HepG2 (cell line): ENCODE measurements at regions not wholly inside any gene's neighbourhood (a gene's known extent, or its start where the extent isn't known, plus 50 kb on each side); places are given as distances from the start of the nearest gene placed in this dataset.

Experiments used
- ATF1 ChIP-seq: IDR thresholded peaks from 2 replicates; pipeline ENCODE4 v1.6.1; 2016; ENCODE audit warnings: mild to moderate bottlenecking, control low read depth
- CBX5 ChIP-seq: sonication (generic); formaldehyde crosslinking; IDR thresholded peaks from 2 replicates; pipeline ENCODE4 v1.4.0; 2020; ENCODE audit warnings: missing genetic modification reagents, borderline replicate concordance
- ETV5 ChIP-seq: IDR thresholded peaks from 2 replicates; pipeline ENCODE4 v1.6.1; 2018; ENCODE audit warnings: missing biosample characterization, missing genetic modification reagents, inconsistent platforms, borderline replicate concordance
- GABPB1 ChIP-seq: IDR thresholded peaks from 2 replicates; pipeline ENCODE4 v1.6.1; 2016; ENCODE audit warnings: mild to moderate bottlenecking, missing genetic modification reagents, moderate library complexity, missing compliant biosample characterization
- ISX ChIP-seq: sonication (generic); formaldehyde crosslinking; conservative IDR thresholded peaks from 2 replicates; pipeline ENCODE4 v1.5.0; 2020; ENCODE audit warnings: missing genetic modification reagents
- KLF9 ChIP-seq: IDR thresholded peaks from 2 replicates; pipeline ENCODE4 v1.6.1; 2016; ENCODE audit warnings: low read depth
- MAZ ChIP-seq, 2 experiments: sonication (generic) in 1 of 2; formaldehyde crosslinking in 1 of 2; IDR thresholded peaks; 2 replicates each; pipeline versions ENCODE4 v1.5.0 to v1.6.1; 2012 to 2020; ENCODE audit warnings: low read depth in 2 of 2, mild to moderate bottlenecking in 2 of 2, borderline replicate concordance in 1 of 2, improper control_type of control experiment in 1 of 2, low read length in 1 of 2, missing genetic modification reagents in 1 of 2, moderate library complexity in 1 of 2
- MIER2 ChIP-seq: IDR thresholded peaks from 2 replicates; pipeline ENCODE4 v1.6.1; 2016; ENCODE audit warnings: missing biosample characterization, missing genetic modification reagents
- MTERF4 ChIP-seq: sonication (generic); formaldehyde crosslinking; IDR thresholded peaks from 2 replicates; pipeline ENCODE4 v1.8.0; 2023; ENCODE audit warnings: mild to moderate bottlenecking, missing genetic modification reagents
- NFIC ChIP-seq: IDR thresholded peaks from 2 replicates; pipeline ENCODE4 v1.6.1; 2012; ENCODE audit warnings: mild to moderate bottlenecking, low read length, inconsistent platforms
- SMARCC2 ChIP-seq: fragments of 450-650 bp; IDR thresholded peaks from 2 replicates; pipeline ENCODE4 v1.6.1; 2017; ENCODE audit warnings: antibody characterized with exemption, mild to moderate bottlenecking
- SP5 ChIP-seq: IDR thresholded peaks from 2 replicates; pipeline ENCODE4 v1.6.1; 2016; ENCODE audit warnings: low read depth, borderline replicate concordance
- SRY ChIP-seq: sonication (generic); formaldehyde crosslinking; IDR thresholded peaks from 2 replicates; pipeline ENCODE4 v1.8.0; 2022; ENCODE audit warnings: mild to moderate bottlenecking, missing genetic modification reagents
- ZBTB21 ChIP-seq: sonication (generic); formaldehyde crosslinking; IDR thresholded peaks from 2 replicates; pipeline ENCODE4 v1.4.0; 2020; ENCODE audit warnings: missing genetic modification reagents
- ZKSCAN8 ChIP-seq: IDR thresholded peaks from 2 replicates; pipeline ENCODE4 v1.6.1; 2016; ENCODE audit warnings: borderline replicate concordance, missing genetic modification reagents, missing compliant biosample characterization
- ZNF143 ChIP-seq: sonication (generic); formaldehyde crosslinking; IDR thresholded peaks from 2 replicates; pipeline ENCODE4 v1.4.0; 2020; ENCODE audit warnings: missing genetic modification reagents
- ZNF24 ChIP-seq: fragments of 450-650 bp; IDR thresholded peaks from 2 replicates; pipeline ENCODE4 v1.6.1; 2017; ENCODE audit warnings: antibody characterized with exemption, mild to moderate bottlenecking
- ZNF263 ChIP-seq: sonication (generic); formaldehyde crosslinking; IDR thresholded peaks from 2 replicates; pipeline ENCODE4 v1.4.0; 2020; ENCODE audit warnings: missing genetic modification reagents
- ZNF558 ChIP-seq: sonication (generic); formaldehyde crosslinking; IDR thresholded peaks from 2 replicates; pipeline ENCODE4 v1.9.0; 2022; ENCODE audit warnings: mild to moderate bottlenecking, missing genetic modification reagents, borderline replicate concordance
- ZNF567 ChIP-seq: sonication (generic); formaldehyde crosslinking; IDR thresholded peaks from 2 replicates; pipeline ENCODE4 v1.8.1; 2023; ENCODE audit warnings: mild to moderate bottlenecking, missing genetic modification reagents, borderline replicate concordance
- ZNF75D ChIP-seq: sonication (generic); formaldehyde crosslinking; IDR thresholded peaks from 2 replicates; pipeline ENCODE4 v1.8.1; 2023; ENCODE audit warnings: missing genetic modification reagents, mild to moderate bottlenecking, borderline replicate concordance
- ZNF773 ChIP-seq: sonication (generic); formaldehyde crosslinking; IDR thresholded peaks from 2 replicates; pipeline ENCODE4 v1.4.0; 2020; ENCODE audit warnings: missing genetic modification reagents, borderline replicate concordance
- TF ChIP-seq, protein P1 (sequence below): sonication (generic); formaldehyde crosslinking; IDR thresholded peaks from 2 replicates; pipeline ENCODE4 v1.4.0; 2020; ENCODE audit warnings: missing genetic modification reagents
- TF ChIP-seq, protein P2 (sequence below): sonication (generic); formaldehyde crosslinking; conservative IDR thresholded peaks from 2 replicates; pipeline ENCODE4 v1.5.0; 2020; ENCODE audit warnings: missing genetic modification reagents
- TF ChIP-seq, protein P3 (sequence below): sonication (generic); formaldehyde crosslinking; IDR thresholded peaks from 2 replicates; pipeline ENCODE4 v1.5.1; 2020; ENCODE audit warnings: mild to moderate bottlenecking, missing genetic modification reagents, moderate library complexity

- TF ChIP-seq MTERF4 (CRISPR knock-in tag) (no peak), ZNF558 (CRISPR knock-in tag) (no peak), ZNF773 (CRISPR knock-in tag) (no peak), ETV5 (CRISPR knock-in tag) (no peak), ZNF567 (CRISPR knock-in tag) (no peak), ATF1 (CRISPR knock-in tag) (no peak), CBX5 (CRISPR knock-in tag) (peak; percentile 27; the same call in 1 of the 2 replicates), ISX (CRISPR knock-in tag) (no peak), ZNF143 (CRISPR knock-in tag) (no peak), SP5 (CRISPR knock-in tag) (no peak), GABPB1 (CRISPR knock-in tag) (peak; percentile 30; the same call in 1 of the 2 replicates), MAZ (IDR thresholded peaks at IDR 0.05; ENCODE audit: borderline replicate concordance, low read depth, low read length) (no peak), MAZ (CRISPR knock-in tag; IDR thresholded peaks at IDR 0.05; ENCODE audit: low read depth) (no peak), ZBTB21 (CRISPR knock-in tag) (no peak), NFIC (no peak), ZNF24 (no peak), SMARCC2 (no peak), ZKSCAN8 (CRISPR knock-in tag) (no peak), ZNF263 (CRISPR knock-in tag) (peak; percentile 95), KLF9 (CRISPR knock-in tag) (no peak), MIER2 (CRISPR knock-in tag) (no peak), ZNF75D (no peak), SRY (CRISPR knock-in tag) (no peak)
- TF ChIP-seq, protein P1, sequence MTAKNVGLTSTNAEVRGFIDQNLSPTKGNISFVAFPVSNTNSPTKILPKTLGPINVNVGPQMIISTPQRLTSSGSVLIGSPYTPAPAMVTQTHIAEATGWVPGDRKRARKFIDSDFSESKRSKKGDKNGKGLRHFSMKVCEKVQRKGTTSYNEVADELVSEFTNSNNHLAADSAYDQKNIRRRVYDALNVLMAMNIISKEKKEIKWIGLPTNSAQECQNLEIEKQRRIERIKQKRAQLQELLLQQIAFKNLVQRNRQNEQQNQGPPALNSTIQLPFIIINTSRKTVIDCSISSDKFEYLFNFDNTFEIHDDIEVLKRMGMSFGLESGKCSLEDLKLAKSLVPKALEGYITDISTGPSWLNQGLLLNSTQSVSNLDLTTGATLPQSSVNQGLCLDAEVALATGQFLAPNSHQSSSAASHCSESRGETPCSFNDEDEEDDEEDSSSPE = no peak
- TF ChIP-seq, protein P2, sequence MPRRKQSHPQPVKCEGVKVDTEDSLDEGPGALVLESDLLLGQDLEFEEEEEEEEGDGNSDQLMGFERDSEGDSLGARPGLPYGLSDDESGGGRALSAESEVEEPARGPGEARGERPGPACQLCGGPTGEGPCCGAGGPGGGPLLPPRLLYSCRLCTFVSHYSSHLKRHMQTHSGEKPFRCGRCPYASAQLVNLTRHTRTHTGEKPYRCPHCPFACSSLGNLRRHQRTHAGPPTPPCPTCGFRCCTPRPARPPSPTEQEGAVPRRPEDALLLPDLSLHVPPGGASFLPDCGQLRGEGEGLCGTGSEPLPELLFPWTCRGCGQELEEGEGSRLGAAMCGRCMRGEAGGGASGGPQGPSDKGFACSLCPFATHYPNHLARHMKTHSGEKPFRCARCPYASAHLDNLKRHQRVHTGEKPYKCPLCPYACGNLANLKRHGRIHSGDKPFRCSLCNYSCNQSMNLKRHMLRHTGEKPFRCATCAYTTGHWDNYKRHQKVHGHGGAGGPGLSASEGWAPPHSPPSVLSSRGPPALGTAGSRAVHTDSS (CRISPR knock-in tag) = no peak
- TF ChIP-seq, protein P3, sequence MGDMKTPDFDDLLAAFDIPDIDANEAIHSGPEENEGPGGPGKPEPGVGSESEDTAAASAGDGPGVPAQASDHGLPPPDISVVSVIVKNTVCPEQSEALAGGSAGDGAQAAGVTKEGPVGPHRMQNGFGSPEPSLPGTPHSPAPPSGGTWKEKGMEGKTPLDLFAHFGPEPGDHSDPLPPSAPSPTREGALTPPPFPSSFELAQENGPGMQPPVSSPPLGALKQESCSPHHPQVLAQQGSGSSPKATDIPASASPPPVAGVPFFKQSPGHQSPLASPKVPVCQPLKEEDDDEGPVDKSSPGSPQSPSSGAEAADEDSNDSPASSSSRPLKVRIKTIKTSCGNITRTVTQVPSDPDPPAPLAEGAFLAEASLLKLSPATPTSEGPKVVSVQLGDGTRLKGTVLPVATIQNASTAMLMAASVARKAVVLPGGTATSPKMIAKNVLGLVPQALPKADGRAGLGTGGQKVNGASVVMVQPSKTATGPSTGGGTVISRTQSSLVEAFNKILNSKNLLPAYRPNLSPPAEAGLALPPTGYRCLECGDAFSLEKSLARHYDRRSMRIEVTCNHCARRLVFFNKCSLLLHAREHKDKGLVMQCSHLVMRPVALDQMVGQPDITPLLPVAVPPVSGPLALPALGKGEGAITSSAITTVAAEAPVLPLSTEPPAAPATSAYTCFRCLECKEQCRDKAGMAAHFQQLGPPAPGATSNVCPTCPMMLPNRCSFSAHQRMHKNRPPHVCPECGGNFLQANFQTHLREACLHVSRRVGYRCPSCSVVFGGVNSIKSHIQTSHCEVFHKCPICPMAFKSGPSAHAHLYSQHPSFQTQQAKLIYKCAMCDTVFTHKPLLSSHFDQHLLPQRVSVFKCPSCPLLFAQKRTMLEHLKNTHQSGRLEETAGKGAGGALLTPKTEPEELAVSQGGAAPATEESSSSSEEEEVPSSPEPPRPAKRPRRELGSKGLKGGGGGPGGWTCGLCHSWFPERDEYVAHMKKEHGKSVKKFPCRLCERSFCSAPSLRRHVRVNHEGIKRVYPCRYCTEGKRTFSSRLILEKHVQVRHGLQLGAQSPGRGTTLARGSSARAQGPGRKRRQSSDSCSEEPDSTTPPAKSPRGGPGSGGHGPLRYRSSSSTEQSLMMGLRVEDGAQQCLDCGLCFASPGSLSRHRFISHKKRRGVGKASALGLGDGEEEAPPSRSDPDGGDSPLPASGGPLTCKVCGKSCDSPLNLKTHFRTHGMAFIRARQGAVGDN = peak; percentile 32; the same call in 1 of the 2 replicates
These were observed 87.0 kb upstream of the BLID start (continued) for GRCh38 chr11:122202951-122203456.
